HG02759 (cell line): ENCODE measurements at regions not wholly inside any gene's neighbourhood (a gene's known extent, or its start where the extent isn't known, plus 50 kb on each side); places are given as distances from the start of the nearest gene placed in this dataset.
"Not testable (repeated sequence)": the region's sequence is repeated elsewhere in the genome, so short reads cannot be mapped to it uniquely, and the experiment has no call there.

ENCODE experiments used
- ATAC-seq: cut with Tn5 transposase; IDR thresholded peaks from one replicate; pipeline ENCODE4 v1.9.1; 2021; ENCODE audit warnings: mild to moderate bottlenecking, moderate library complexity; ENCODE audit not compliant: unreplicated experiment

DNA sequence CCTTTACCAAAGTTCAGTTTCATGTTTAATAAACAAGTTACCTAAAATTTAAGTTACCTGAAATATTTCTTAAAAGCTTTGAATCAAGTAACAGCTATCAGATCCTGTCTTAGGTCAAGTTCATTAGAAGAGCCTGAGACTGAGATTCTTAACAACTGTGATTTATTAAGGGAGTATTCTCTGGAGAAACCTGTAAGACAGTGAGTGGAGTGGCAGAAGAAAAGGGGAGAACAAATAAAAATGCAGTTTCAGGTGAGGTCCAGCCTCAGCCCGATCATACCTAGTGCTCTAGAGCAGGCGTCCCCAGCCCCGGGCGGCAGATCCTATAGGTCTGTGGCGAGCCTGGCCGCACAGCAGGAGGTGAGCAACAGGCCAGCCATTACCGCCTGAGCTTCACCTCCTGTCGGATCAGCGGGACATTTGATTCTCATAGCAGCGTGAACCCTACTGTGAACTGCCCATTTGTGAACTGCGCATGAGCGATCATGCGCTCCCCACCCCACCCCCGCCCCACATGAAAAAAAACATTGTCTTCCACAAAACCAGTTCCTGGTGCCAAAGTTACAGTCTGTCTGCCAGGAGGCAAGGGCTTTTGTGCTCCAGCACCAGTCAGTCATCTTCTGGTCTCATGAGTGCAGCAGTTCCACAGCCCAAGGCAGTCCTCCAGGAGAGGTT, 59.2 kb upstream of the ADGRB3 start:
- no peak for ATAC-seq

DNA sequence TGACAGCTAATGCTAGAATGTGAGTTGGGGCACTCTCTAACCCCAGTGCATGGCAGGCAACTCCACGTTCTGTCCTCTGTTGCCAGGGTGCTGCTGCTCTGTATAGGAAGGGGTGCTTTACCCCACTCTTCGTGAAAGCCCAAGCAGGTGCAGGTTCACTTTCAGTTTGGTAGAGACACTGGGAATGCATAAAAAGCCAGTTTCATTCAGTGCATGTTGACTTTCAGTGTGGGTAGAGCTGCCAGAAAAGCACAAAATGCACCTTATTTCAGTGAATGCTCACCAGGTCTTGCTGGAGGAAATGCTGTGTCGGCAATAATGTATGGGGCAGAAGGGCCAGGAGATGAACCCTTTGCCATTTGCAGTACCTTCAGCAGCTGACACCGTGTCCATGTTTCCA, 62.1 kb upstream of the ADGRB3 start:
- peak; percentile 31 for ATAC-seq

DNA sequence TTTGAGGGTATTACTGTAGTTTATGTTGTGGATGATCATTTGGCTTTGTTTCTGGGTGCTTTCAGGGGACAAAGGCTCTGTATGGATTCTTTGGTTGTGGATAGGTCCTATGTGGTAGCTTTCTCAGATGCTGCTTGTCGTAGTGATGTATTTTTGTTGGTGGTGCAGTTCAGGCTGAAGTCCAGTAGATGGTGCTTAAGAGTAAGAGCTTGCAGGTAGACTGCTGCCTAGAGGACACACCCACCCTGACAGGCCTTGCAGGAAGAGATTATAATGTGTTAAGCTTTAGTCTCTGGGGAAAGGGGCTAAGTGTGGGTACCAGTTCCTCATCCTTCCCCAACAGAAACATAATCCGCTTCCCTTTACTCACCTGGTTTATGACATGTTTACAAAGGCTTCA, 62.6 kb upstream of the ADGRB3 start:
- peak; percentile 96 for ATAC-seq

DNA sequence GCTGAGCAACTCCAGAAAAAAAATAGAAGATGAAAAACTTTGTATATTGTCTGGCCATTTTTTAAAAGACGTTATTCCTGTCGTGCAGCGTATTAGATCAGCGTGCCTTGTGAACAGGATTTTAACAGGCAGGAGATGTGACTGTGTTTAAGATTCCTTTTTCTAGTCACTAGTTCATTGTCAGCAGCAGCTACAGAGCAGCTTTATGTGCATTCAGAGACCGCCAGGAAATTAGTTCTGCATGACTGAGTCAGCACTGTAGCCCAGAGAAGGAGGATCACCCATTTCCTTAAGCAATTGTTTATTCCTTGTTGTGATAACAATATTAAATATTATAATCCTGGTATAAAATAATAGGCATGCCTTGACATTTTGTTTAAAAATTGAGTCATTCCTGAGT, 75.4 kb upstream of the ADGRB3 start:
- ATAC-seq, result no peak

DNA sequence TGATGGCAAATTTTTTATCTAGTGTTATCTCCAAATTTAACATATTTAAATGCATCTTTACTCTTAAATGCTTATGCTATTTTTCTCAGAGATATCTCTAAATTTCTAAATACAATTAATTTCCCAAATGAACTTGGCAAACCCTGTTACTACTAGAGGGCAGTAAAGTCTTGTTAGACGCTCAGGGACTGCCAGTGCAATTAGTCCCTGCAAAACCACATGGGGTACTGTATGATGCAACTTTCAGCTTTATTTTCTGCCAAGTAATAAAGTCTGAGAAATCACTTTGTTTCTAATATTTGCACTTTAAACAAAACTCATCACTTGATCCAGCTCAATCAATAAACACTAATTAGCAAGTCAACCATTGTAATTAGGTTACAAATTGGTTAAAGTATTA, 76.0 kb upstream of the ADGRB3 start:
- no peak for ATAC-seq

DNA sequence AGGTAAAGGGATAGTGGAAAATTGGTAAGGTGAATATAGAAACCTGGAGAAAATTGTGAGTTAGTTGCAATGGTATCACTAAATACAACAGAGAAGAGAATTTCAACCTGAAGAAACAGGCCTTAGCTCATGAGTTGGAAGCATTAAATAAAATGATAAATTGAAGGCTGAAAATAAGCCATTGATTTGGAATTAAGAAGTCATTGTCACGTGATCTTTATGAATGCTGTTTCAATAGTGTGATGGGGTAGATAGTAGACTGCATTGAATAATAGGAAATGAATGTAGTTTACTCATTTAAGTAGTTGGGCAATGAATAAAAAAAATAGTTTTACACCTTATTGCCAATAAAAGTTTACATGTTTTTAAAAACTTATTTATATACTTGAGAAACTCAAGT, 88.5 kb upstream of the ADGRB3 start:
- ATAC-seq, result no peak

DNA sequence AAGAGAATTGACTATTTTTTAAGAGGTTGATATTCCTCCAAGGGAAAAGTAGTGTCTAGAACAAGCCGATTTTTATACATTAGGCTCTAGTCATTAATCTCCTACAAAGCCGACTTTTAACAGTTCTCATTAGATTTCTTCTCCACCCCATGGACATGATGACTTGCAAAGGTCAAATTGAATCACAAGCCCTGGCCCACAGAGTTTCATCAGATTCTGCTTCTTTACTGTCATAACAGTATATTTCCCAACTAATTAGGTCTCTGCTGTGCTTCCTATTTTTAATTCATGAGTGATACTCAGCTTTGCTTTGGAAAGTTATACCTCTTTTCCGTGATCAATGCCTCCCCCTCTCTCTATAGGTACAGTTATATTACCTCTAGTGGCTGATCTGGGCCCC, 90.6 kb upstream of the ADGRB3 start:
- no peak for ATAC-seq

DNA sequence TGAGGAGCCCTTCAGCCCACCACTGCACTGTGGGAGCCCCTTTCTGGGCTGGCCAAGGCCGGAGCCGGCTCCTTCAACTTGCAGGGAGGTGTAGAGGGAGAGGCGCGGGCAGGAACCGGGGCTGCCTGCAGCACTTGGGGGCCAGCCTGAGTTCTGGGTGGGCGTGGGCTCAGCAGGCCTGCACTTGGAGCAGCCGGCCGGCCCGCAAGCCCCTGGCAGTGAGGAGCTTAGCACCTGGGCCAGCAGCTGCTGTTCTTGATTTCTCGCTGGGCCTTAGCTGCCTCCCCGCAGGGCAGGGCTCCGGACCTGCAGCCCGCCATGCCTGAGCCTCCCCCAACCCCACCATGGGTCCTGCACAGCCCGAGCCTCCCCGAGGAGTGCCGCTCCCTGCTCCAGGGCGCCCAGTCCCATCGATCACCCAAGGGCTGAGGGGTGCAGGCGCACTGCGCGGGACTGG, 101.7 kb upstream of the ADGRB3 start:
- no peak for ATAC-seq

DNA sequence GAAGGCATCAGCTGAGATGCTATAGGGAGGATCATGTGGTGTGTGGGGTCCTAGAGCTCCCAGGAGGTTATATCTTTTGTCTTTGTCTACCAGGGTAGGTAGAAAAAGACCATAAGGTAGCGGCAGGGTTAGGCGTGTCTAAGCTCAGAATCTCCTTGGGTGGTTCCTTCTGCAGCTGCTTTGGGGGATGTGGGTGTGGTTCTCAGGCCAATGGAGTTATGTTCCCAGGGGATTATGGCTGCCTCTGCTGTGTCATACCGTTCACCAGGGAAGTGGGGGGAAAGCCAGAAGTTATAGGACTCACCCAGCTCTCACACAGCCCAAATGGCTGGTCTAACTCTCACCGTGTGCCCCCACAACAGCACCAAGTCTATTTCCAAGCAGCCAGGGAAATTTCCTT, 107.4 kb upstream of the ADGRB3 start:
- ATAC-seq, result no peak

DNA sequence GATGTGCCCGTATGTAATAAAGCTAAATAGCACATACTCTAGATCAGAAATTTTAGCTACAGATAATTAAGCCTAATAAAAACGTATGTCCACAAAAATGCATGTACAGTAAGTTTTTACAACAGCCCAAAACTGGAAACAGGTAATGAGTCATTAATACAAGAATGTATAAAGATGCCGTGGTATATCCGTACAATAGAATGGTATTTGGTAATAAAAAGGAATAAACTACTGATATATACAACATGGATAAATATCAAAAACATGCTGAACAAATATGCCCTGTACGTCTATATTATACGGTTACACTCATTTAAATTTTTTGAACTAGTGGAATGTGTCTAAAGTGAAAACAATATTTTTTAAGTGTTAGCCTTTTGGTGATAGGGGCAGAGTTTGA, 128.2 kb upstream of the ADGRB3 start:
- no peak for ATAC-seq

DNA sequence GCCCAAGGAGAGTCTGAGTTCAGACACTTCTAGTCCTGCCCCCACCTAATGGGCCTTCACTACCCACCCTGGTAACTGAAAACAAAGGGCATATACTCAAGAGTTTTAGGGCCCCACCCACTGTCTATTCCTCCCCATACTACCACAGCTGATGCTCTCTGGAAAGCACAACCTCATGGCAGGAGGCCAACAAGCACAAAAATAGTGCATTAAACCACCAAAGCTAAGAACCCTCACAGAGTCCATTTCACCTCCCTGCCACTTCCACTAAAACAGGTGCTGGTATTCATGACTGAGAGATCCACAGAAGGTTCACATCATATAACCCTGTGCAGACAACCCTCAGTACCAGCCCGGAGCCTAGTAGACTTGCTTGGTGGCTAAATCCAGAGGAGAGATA, 132.1 kb upstream of the ADGRB3 start:
- no peak for ATAC-seq

DNA sequence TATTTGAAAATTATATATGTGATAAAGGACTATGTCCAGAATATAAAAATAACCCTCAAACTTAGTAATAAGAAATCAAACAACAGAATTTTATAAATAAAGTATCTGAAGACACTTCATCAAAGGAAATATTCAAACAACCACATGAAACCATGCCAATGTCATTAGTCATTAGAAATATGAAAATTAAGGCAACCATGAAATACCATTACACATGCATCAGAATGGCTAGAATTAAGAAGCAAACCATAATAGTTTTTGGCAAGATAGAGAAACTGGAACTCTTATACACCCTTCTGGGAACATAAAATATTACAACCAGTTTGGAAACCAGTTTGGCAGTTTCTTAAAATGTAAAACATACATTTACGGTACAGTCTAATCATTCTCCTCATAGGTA, 137.2 kb upstream of the ADGRB3 start:
- no peak for ATAC-seq

DNA sequence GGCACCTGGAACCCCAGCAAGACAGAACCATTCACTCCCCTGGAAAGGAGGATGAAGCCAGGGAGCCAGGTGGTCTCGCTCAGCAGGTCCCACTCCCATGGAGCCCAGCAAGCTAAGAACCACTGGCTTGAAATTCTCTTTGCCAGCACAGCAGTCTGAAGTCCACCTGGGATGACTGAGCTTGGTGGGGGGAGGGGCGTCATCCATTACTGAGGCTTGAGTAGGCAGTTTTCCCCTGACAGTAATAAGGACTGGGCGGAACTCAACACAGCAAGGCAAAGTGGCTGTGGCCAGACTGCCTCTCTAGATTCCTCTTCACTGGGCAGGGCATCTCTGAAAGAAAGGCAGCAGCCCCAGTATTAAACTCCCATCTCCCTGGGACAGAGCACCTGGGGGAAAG, 140.2 kb upstream of the ADGRB3 start:
- not testable (repeated sequence) for ATAC-seq

DNA sequence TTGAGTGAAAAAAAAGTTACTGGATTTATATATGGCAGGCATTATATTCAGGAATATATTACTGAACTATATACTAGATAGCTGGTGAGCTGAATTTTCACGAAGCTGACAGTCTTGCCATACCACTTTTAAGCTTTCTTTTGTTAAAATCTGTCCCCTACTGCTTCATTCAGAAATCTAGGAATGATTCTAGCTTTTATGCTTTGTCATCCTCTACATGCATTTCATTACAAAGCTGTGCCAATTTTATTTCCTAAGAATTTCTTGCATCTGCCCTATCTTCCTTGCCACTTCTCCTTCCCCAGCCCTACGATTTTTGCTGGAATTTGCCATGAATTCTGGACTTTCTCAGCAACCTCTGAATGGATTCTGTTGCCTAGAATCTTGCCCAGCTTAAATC, 158.5 kb upstream of the ADGRB3 start:
- ATAC-seq, result no peak

DNA sequence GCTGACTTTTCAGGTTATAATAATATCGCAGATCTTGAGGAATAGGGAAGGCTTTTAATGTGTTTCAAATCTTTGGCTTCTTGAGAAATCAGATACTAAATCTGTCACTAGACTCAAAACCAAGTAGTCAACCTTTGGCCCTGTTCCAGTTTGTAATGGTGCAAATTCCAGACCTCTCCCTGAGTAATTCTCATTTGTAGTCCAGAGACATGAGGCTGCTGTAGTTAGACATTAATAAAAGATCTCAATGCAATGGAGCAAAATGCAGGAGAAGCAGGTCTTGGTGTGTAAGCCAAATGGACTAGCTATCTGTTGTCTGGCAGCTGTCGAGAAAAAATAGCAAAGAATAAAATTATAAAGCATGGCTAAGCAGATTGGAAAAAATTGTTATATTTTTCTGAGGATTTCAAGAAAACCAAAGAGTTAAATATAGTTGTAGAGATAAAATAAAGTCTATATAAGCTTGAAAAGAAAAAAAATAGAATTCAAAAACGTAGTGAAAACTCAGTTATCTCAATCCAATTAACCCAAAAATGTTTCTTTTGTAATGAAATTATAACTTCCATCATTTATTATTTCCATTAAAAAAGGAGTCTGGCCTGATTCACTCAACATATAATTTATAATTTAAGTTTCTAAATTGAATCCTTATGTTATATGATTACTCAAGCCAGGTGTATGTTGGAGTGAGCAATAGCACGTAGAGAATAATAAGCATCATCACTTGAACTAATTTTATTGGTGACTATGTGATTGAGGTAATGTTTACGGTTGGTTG, 161.5 kb upstream of the ADGRB3 start:
- ATAC-seq, result no peak

DNA sequence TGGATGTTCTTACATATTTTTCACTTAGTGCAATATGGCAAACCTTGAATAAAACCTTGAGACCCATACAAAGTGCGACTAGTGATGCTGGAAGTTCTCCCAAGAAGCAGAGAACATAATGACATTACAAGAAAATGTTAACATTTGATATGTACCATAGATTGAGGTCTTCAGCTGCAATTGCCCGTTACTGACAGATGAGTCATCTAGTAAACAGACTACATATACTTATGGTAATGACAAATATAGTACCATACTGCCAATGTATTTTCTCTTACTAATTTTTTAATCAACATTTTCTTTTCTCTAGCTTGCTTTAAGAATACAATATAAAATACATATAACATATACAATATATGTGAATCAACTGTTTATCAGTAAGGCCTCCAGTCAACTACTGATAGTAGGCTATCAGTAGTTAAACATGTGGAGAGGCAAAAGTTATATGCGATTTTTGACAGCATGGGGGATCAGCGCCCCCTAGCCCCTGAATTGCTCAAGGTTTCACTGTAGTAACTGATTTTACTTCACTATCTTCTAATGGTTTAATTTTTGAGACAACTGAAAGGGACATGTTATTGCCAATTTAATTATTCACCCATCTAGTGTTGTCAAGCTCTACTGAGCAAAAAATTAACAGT, 166.7 kb upstream of the ADGRB3 start:
- ATAC-seq, result no peak

DNA sequence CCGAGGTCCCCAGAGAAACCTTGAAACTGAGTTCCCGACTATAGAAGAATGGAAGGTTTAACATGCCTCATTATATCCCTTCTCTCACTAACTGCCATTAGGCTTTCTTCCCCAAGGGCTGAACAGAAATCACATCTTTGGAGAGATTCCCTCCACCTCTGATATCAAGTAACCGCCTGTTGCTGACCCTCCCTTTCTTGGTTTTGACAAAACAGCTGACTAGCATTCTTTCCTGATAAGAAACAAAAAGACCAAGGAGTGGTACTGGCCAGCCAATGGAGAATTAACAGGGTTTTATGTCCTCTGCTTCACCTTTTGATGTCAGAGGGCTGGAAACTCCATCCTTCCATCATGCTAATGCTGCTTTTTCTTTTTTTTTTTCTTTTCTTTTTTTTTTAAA, 176.6 kb upstream of the ADGRB3 start:
- ATAC-seq, result no peak

DNA sequence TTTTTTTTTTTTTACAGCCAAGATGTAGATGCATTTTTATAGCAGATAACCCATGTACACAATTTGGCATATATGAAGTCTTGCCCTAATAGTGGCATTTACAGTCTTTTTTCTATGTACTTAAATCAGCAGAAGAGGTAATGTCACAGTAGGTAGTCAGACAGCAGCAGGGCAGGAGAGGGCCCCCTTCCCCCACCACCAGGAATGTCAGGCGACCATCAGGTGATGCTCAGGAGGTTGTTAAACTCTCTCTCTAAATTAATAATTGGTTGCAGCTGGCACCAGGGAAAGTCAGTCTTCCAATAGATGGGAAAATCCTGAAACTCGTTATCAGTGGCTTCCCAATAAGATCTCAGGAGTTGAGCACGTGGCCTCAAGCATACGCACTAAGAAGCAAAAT, 188.0 kb upstream of the ADGRB3 start:
- no peak for ATAC-seq

DNA sequence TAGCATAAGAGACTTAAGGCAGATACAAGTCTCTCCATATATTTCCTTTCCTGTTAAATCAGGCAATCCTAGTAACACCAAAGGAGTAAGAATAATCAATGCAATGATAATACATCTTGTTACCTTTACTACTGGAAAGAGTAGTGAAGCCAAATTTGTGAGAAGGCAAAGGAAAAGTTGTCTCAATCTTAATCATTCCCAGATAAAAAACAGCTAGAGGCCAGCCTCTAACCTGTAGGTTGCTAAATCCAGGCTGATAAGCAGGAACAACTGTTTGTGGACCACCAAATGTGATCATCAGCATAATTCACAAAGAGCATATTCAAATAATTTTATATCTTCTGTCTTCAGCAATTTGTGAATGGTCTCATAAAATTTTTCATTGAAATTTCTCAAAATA, 189.2 kb upstream of the ADGRB3 start:
- no peak for ATAC-seq

DNA sequence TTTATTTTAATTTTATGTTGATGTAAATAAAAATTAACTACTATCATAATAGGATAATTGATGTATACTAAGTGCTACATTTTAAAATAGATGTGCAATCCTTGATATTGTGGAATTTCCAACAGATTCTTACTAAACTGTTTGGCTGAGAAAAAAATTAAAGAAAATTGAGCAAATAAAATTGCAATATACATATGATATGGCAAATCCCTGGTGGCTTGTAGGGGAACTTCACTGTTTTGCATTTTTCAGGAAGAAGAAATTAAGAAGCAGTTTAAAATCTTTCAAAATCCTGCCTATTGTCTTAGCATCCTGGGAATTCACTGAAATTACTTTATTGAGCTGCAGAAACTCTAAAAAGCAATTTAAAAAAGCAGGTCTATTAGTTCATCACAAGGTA, 191.4 kb upstream of the ADGRB3 start:
- no peak for ATAC-seq

DNA sequence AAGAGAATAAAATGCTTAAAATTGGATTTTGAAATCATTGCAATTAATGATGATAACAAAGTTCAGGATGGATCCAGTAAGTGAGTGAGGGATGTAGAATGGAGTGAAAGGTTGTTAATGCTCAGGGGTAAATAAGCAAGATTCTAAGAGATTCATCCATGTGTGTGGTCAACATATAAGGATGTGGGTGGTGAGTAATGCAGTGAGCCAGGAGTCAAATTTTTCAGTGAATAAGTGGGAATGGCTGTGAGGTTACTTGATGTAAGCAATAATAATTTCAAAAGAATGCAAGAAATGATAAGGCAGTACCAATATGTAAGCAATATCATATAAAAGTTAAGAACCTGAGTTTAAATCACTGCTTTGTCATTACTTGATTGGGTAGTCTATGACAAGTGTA, 207.5 kb upstream of the ADGRB3 start:
- ATAC-seq, result no peak

DNA sequence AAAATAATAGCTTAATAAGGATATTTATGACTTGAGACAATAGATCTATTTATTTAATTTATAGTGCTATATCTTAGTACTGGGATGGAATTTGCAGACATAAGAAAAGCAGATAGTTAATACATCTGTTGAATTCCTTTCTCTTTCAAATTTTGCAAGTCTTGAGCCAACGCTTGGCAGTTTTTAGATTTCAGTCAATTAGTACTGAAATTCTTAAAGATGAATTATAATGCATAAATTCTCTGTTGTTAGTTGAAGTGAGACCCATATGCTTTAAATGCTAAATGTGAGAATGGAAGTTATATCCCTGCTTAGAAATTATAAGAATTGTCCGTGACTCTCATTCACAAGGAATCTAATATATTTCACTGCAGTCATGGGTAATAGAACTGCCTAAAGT, 225.1 kb upstream of the ADGRB3 start:
- ATAC-seq, result no peak
